Endothelial cell of umbilical vein (primary cell): ENCODE measurements at regions not wholly inside any gene's neighbourhood (a gene's known extent, or its start where the extent isn't known, plus 50 kb on each side); places are given as distances from the start of the nearest gene placed in this dataset.
"Not testable (repeated sequence)": the region's sequence is repeated elsewhere in the genome, so short reads cannot be mapped to it uniquely, and the experiment has no call there.

ENCODE experiments used
- CTCF ChIP-seq, 2 donors: IDR thresholded peaks; 1 replicate in 1 of 2; 2 replicates in 1 of 2; pipeline ENCODE4 v1.5.1; 2011; ENCODE audit warnings: low read length in 2 of 2, mild to moderate bottlenecking in 2 of 2, moderate library complexity in 2 of 2, control low read depth in 1 of 2, inconsistent platforms in 1 of 2, low read depth in 1 of 2; ENCODE audit not compliant: insufficient read depth in 1 of 2; ENCODE audit errors: extremely low read depth in 1 of 2
- EZH2 ChIP-seq: IDR thresholded peaks from 2 replicates; pipeline ENCODE4 v1.6.1; 2012; ENCODE audit warnings: borderline replicate concordance, low read depth, mild to moderate bottlenecking, moderate library complexity, low read length, inconsistent platforms; ENCODE audit not compliant: severe bottlenecking
- MAX ChIP-seq: IDR thresholded peaks from 2 replicates; pipeline ENCODE4 v1.6.1; 2011; ENCODE audit not compliant: insufficient read depth, insufficient read length
- POLR2AphosphoS5 ChIP-seq: IDR thresholded peaks from 2 replicates; pipeline ENCODE4 v1.6.1; 2012; ENCODE audit warnings: low read depth, mild to moderate bottlenecking, control low read depth, low read length, moderate library complexity; ENCODE audit not compliant: insufficient read depth

- TF ChIP-seq CTCF (IDR thresholded peaks at IDR 0.05; ENCODE audit: extremely low read depth in 1 of 2, insufficient read depth in 1 of 2, low read depth in 1 of 2, low read length in 2 of 2); EZH2; MAX; POLR2AphosphoS5: not testable (repeated sequence)
Observed at GRCh38 chr5:120181238-120181637, 282.9 kb upstream of the PRR16 start.
